Type B pancreatic cell (in vitro differentiated cells): ENCODE measurements at regions not wholly inside any gene's neighbourhood (a gene's known extent, or its start where the extent isn't known, plus 50 kb on each side); places are given as distances from the start of the nearest gene placed in this dataset.

Source experiments
- DNase-seq: peaks from one replicate; pipeline ENCODE4 v3.0.0; 2021; ENCODE audit warnings: mixed read lengths; ENCODE audit not compliant: unreplicated experiment; ENCODE audit errors: extremely low spot score
- H3K27ac Mint-ChIP-seq: 2 replicates; pipeline ENCODE4 v1.8.0; 2021; ENCODE audit warnings: mild to moderate bottlenecking, mixed read lengths
- H3K27me3 Mint-ChIP-seq: 2 replicates; pipeline ENCODE4 v1.8.0; 2021; ENCODE audit warnings: mixed read lengths
- H3K36me3 Mint-ChIP-seq: 2 replicates; pipeline ENCODE4 v1.8.0; 2021; ENCODE audit warnings: mixed read lengths
- H3K4me1 Mint-ChIP-seq: one replicate; pipeline ENCODE4 v1.8.0; 2021; ENCODE audit warnings: mixed read lengths; ENCODE audit not compliant: unreplicated experiment
- H3K4me3 Mint-ChIP-seq: 2 replicates; pipeline ENCODE4 v1.8.0; 2021; ENCODE audit warnings: mild to moderate bottlenecking, mixed read lengths
- H3K9me3 Mint-ChIP-seq: 2 replicates; pipeline ENCODE4 v1.8.0; 2021; ENCODE audit warnings: mixed read lengths
- CTCF ChIP-seq: fragments of 200-600 bp; sonication (generic); conservative IDR thresholded peaks from 2 replicates; pipeline ENCODE4 v1.5.0; 2021; ENCODE audit warnings: antibody characterized with exemption, mild to moderate bottlenecking

GRCh38 chr9:115599898-115600297, 481.9 kb upstream of the TNC start:
- no peak for DNase-seq
- H3K27me3 Mint-ChIP-seq = peaks cover 33% of the 10 kb centered on the region
- no peak for TF ChIP-seq CTCF
- H3K27ac Mint-ChIP-seq = no peak overlapping the region
- no peak overlapping the region for H3K4me3 Mint-ChIP-seq
- H3K36me3 Mint-ChIP-seq = no peaks in the 10 kb centered on the region
- peaks cover 13% of the 10 kb centered on the region for H3K4me1 Mint-ChIP-seq
- H3K9me3 Mint-ChIP-seq = no peaks in the 10 kb centered on the region

DNA sequence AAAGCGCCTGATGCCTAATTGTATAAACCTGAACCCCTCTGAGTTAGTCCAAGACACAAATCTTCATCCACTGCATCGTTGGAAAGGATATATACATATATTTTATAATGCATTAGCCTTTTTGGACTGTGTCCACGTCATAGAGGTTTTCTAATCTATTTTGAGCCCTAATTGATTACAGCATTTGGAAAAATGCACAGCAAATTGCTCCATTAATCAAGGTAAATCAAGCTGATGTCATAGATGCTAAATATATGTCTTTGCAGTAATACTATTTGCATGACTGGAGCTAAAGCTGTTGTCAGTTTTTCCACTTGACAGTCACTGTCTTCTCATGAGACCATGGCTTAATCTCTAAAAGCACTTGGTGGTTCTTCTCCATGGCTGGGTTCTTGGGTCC, 483.5 kb upstream of the TNC start:
- Mint-ChIP-seq H3K27me3 (peaks cover 20% of the 10 kb centered on the region), H3K36me3 (no peaks in the 10 kb centered on the region), H3K27ac (no peak overlapping the region), H3K4me1 (peaks cover 10% of the 10 kb centered on the region), H3K4me3 (no peak overlapping the region), H3K9me3 (no peaks in the 10 kb centered on the region)
- no peak for TF ChIP-seq CTCF
- DNase-seq = no peak

- Mint-ChIP-seq H3K9me3 (no peaks in the 10 kb centered on the region), H3K4me1 (no peaks in the 10 kb centered on the region), H3K27me3 (peaks cover 6% of the 10 kb centered on the region), H3K36me3 (no peaks in the 10 kb centered on the region), H3K4me3 (no peak overlapping the region), H3K27ac (no peak overlapping the region)
- TF ChIP-seq CTCF = no peak
- DNase-seq = no peak
Observed at GRCh38 chr9:115604831-115605483, 487.0 kb upstream of the TNC start.

GRCh38 chr9:115606838-115607237, 488.9 kb upstream of the TNC start:
- no peak for TF ChIP-seq CTCF
- no peaks in the 10 kb centered on the region for H3K9me3 Mint-ChIP-seq
- no peaks in the 10 kb centered on the region for H3K36me3 Mint-ChIP-seq
- H3K4me1 Mint-ChIP-seq = no peaks in the 10 kb centered on the region
- H3K4me3 Mint-ChIP-seq = no peak overlapping the region
- no peak overlapping the region for H3K27ac Mint-ChIP-seq
- peaks cover 12% of the 10 kb centered on the region for H3K27me3 Mint-ChIP-seq
- DNase-seq = no peak

- no peak overlapping the region for H3K27ac Mint-ChIP-seq
Observed at GRCh38 chr9:115614326-115614999, 496.5 kb upstream of the TNC start.

More at GRCh38 chr9:115614326-115614999, 496.5 kb upstream of the TNC start:
- H3K36me3 Mint-ChIP-seq = no peaks in the 10 kb centered on the region
- no peaks in the 10 kb centered on the region for H3K9me3 Mint-ChIP-seq
- peaks cover 20% of the 10 kb centered on the region for H3K27me3 Mint-ChIP-seq
- no peak for TF ChIP-seq CTCF
- DNase-seq = no peak
- H3K4me3 Mint-ChIP-seq = no peak overlapping the region
- H3K4me1 Mint-ChIP-seq = no peaks in the 10 kb centered on the region
